ENCODE measurements at regions not wholly inside any gene's neighbourhood (a gene's known extent, or its start where the extent isn't known, plus 50 kb on each side); places are given as distances from the start of the nearest gene placed in this dataset.

GRCh38 chr1:81679942-81680341, 120.8 kb upstream of the ADGRL2 start:
- TF ChIP-seq, protein P1, sequence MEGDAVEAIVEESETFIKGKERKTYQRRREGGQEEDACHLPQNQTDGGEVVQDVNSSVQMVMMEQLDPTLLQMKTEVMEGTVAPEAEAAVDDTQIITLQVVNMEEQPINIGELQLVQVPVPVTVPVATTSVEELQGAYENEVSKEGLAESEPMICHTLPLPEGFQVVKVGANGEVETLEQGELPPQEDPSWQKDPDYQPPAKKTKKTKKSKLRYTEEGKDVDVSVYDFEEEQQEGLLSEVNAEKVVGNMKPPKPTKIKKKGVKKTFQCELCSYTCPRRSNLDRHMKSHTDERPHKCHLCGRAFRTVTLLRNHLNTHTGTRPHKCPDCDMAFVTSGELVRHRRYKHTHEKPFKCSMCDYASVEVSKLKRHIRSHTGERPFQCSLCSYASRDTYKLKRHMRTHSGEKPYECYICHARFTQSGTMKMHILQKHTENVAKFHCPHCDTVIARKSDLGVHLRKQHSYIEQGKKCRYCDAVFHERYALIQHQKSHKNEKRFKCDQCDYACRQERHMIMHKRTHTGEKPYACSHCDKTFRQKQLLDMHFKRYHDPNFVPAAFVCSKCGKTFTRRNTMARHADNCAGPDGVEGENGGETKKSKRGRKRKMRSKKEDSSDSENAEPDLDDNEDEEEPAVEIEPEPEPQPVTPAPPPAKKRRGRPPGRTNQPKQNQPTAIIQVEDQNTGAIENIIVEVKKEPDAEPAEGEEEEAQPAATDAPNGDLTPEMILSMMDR (conservative IDR thresholded peaks at IDR 0.05; ENCODE audit: low read depth, low read length), result no peak
- TF ChIP-seq EZH2 (IDR thresholded peaks at IDR 0.05; ENCODE audit: borderline replicate concordance, low read depth, low read length, poor library complexity, severe bottlenecking), result no peak

Data from A673 (cell line).